22Rv1 (cell line): ENCODE measurements at regions not wholly inside any gene's neighbourhood (a gene's known extent, or its start where the extent isn't known, plus 50 kb on each side); places are given as distances from the start of the nearest gene placed in this dataset.

ENCODE experiments used
- CTCF ChIP-seq: fragments of 450-650 bp; IDR thresholded peaks from 2 replicates; pipeline ENCODE4 v1.5.1; 2017; ENCODE audit warnings: mild to moderate bottlenecking
- ZFX ChIP-seq: fragments of 450-650 bp; IDR thresholded peaks from 2 replicates; pipeline ENCODE4 v1.6.1; 2017; ENCODE audit warnings: antibody characterized with exemption, borderline replicate concordance

GRCh38 chr17:72345536-72345935 is 224.7 kb downstream of the SOX9 start:
- TF ChIP-seq CTCF (peak; percentile 27), ZFX (no peak)
